Uterus (tissue), 3 donors: ENCODE measurements at regions not wholly inside any gene's neighbourhood (a gene's known extent, or its start where the extent isn't known, plus 50 kb on each side); places are given as distances from the start of the nearest gene placed in this dataset.

ENCODE experiments used
- DNase-seq, 2 donors: peaks; one replicate each; pipeline ENCODE4 v3.0.0-alpha.2; 2019 to 2020
- H3K27ac ChIP-seq, 2 donors: fragments of 200-600 bp; sonication (generic); 1 replicate in 1 of 2; 2 replicates in 1 of 2; pipeline ENCODE4 v1.5.1; 2016 to 2018
- H3K27me3 ChIP-seq, 2 donors: fragments of 200-600 bp; sonication (generic); one replicate each; pipeline ENCODE4 v1.5.1; 2018 to 2019; ENCODE audit warnings: control low read depth in 1 of 2
- H3K36me3 ChIP-seq, 2 donors: fragments of 200-600 bp; sonication (generic); one replicate each; pipeline ENCODE4 v1.5.1; 2019; ENCODE audit warnings: control low read depth in 1 of 2
- H3K4me1 ChIP-seq, 2 donors: fragments of 200-600 bp; sonication (generic); one replicate each; pipeline ENCODE4 v1.5.1; 2018 to 2019; ENCODE audit warnings: control low read depth in 1 of 2
- H3K4me3 ChIP-seq, 2 donors: fragments of 200-600 bp; sonication (generic); 1 replicate in 1 of 2; 2 replicates in 1 of 2; pipeline ENCODE4 v1.5.1; 2018 to 2019; ENCODE audit warnings: mild to moderate bottlenecking in 1 of 2
- H3K9me3 ChIP-seq, 2 donors: fragments of 200-600 bp; sonication (generic); one replicate each; pipeline ENCODE4 v1.5.1; 2019; ENCODE audit warnings: control low read depth in 1 of 2
- POLR2A ChIP-seq, 2 donors: fragments of 450-650 bp; IDR thresholded peaks; one replicate each; pipeline ENCODE4 v1.6.1; 2016; ENCODE audit warnings: antibody characterized with exemption in 2 of 2, mild to moderate bottlenecking in 1 of 2, moderate library complexity in 1 of 2
- intact Hi-C: fragments of 100-400 bp; cut with DNase I; formaldehyde crosslinking; loops from one replicate; pipeline ENCODE4 v1.15.1; 2023; ENCODE audit warnings: low total_unique reads
- TF ChIP-seq, protein P1 (sequence below), 4 experiments: fragments of 200-600 bp in 2 of 4; fragments of 450-650 bp in 2 of 4; sonication (generic) in 2 of 4; IDR thresholded peaks; one replicate each; pipeline ENCODE4 v1.5.1; 2016 to 2019; ENCODE audit warnings: antibody characterized with exemption in 4 of 4, mild to moderate bottlenecking in 2 of 4, moderate library complexity in 1 of 4
- donor health status: DM: yes; HTN: yes; CAD: no.

GRCh38 chr7:128152721-128153120, 88.4 kb upstream of the LEP start:
- H3K27me3 ChIP-seq: peaks cover 0 to 6% of the 10 kb centered on the region in 2 donors
- H3K4me3 ChIP-seq: no peak overlapping the region
- no peaks in the 10 kb centered on the region for H3K9me3 ChIP-seq
- TF ChIP-seq, protein P1, sequence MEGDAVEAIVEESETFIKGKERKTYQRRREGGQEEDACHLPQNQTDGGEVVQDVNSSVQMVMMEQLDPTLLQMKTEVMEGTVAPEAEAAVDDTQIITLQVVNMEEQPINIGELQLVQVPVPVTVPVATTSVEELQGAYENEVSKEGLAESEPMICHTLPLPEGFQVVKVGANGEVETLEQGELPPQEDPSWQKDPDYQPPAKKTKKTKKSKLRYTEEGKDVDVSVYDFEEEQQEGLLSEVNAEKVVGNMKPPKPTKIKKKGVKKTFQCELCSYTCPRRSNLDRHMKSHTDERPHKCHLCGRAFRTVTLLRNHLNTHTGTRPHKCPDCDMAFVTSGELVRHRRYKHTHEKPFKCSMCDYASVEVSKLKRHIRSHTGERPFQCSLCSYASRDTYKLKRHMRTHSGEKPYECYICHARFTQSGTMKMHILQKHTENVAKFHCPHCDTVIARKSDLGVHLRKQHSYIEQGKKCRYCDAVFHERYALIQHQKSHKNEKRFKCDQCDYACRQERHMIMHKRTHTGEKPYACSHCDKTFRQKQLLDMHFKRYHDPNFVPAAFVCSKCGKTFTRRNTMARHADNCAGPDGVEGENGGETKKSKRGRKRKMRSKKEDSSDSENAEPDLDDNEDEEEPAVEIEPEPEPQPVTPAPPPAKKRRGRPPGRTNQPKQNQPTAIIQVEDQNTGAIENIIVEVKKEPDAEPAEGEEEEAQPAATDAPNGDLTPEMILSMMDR (IDR thresholded peaks at IDR 0.05): no peak
- TF ChIP-seq POLR2A (IDR thresholded peaks at IDR 0.05): no peak
- no peak overlapping the region for H3K27ac ChIP-seq
- intact Hi-C loops: no loop called here
- no peaks in the 10 kb centered on the region for H3K4me1 ChIP-seq
- no peak for DNase-seq
- no peaks in the 10 kb centered on the region for H3K36me3 ChIP-seq

DNA sequence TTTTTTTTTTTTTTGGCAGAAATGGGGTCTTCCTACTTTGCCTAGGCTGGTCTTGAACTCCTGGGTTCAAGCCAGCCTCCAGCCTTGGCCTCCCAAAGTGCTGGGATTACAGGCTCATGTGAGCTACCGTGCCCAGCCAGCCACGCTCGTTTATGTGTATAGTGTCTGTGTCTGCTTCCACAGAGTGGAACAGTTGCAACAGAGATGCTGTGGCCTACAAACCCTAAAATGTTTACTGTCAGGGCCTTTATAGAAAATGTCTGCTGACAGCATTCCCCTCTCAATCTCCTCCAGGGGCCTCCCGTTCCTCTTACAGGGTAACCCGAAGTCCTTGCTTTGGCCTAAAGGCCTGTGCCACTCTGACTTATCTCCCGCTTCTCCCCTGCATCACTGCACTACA, 87.6 kb upstream of the LEP start:
- Histone ChIP-seq H3K9me3 (no peaks in the 10 kb centered on the region), H3K27me3 (peaks cover 0 to 4% of the 10 kb centered on the region in 2 donors), H3K4me3 (no peak overlapping the region), H3K27ac (no peak overlapping the region), H3K36me3 (no peaks in the 10 kb centered on the region), H3K4me1 (no peaks in the 10 kb centered on the region)
- intact Hi-C loops: no loop called here
- no peak for DNase-seq
- TF ChIP-seq, protein P1 (IDR thresholded peaks at IDR 0.05): no peak
- no peak for TF ChIP-seq POLR2A (IDR thresholded peaks at IDR 0.05)

- no peaks in the 10 kb centered on the region for H3K4me1 ChIP-seq
- H3K27me3 ChIP-seq: no peaks in the 10 kb centered on the region
- TF ChIP-seq, protein P1 (IDR thresholded peaks at IDR 0.05): no peak
- TF ChIP-seq POLR2A (IDR thresholded peaks at IDR 0.05): no peak
- H3K4me3 ChIP-seq: no peak overlapping the region
- intact Hi-C loops: no loop called here
- no peak overlapping the region for H3K27ac ChIP-seq
- DNase-seq: no peak
- no peaks in the 10 kb centered on the region for H3K36me3 ChIP-seq
- no peaks in the 10 kb centered on the region for H3K9me3 ChIP-seq
Measured at GRCh38 chr7:128154504-128154903, 86.6 kb upstream of the LEP start.

DNA sequence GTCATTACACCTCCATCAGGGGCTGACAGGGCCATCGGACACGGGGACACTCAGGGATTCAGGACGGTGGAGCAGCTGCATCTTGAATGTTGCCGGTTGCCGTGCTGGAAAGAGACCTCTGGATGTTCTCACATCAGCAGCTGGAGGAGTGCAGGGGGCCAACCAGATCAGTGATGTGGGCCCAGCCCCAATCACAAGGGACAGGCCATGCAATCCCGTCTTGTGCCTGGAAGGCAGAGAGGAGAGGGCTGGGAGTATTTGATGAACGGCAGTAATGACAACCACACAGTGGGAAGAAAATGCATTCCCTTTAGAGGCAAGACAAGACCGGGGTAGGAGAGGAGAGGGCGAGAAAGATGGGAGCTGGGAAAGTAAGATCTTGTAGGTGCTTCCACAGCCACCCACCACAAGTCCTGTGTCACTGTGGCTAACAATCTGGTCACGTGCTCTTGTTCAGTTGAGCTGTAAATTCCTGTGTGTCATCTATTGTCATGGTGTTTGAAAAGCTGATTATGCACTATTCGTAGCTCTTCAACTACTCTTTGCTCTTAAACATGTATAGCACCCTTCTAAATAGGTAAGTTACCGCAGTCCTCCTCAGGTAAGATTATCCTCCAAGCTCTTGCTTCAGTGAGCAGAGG, 85.9 kb upstream of the LEP start:
- H3K27ac ChIP-seq: no peak overlapping the region
- H3K4me3 ChIP-seq: no peak overlapping the region
- H3K36me3 ChIP-seq: no peaks in the 10 kb centered on the region
- DNase-seq: no peak
- H3K27me3 ChIP-seq: no peaks in the 10 kb centered on the region
- no peaks in the 10 kb centered on the region for H3K9me3 ChIP-seq
- TF ChIP-seq, protein P1 (IDR thresholded peaks at IDR 0.05): no peak
- TF ChIP-seq POLR2A (IDR thresholded peaks at IDR 0.05): no peak
- intact Hi-C loops: no loop called here
- no peaks in the 10 kb centered on the region for H3K4me1 ChIP-seq

DNA sequence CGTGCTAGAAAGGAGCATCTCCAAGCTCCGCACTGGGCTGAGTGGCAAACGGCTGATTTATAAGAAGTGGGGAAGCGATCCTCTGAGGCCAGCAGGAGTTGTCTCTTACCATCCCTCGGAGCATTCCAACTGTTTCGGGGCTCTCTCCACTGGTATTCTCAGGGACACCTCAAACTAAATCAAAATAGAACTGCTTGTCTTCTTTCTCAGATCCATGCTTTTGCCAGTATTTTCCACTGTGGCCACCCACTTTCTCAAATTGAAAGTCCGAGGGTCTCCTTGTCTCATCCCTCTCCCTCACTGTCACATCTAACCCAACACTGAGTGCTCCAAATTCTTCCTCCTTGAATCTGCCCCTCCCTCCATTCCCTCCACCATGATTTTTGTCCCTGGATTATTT, 83.2 kb upstream of the LEP start:
- no peaks in the 10 kb centered on the region for H3K27me3 ChIP-seq

More for the DNA sequence above, 83.2 kb upstream of the LEP start:
- H3K9me3 ChIP-seq: no peaks in the 10 kb centered on the region
- intact Hi-C loops: no loop called here
- no peak for TF ChIP-seq POLR2A (IDR thresholded peaks at IDR 0.05)
- TF ChIP-seq, protein P1 (IDR thresholded peaks at IDR 0.05): no peak
- no peak overlapping the region for H3K4me3 ChIP-seq
- H3K27ac ChIP-seq: no peak overlapping the region
- no peaks in the 10 kb centered on the region for H3K36me3 ChIP-seq
- no peaks in the 10 kb centered on the region for H3K4me1 ChIP-seq
- no peak for DNase-seq
